IPS DF 4.7 (cell line): ENCODE measurements at regions not wholly inside any gene's neighbourhood (a gene's known extent, or its start where the extent isn't known, plus 50 kb on each side); places are given as distances from the start of the nearest gene placed in this dataset.
"Not testable (repeated sequence)": the region's sequence is repeated elsewhere in the genome, so short reads cannot be mapped to it uniquely, and the experiment has no call there.

Experiments used
- DNase-seq: peaks from one replicate; pipeline ENCODE4 v3.0.0-alpha.2; 2013; ENCODE audit warnings: low spot score; ENCODE audit errors: extremely low read depth

GRCh38 chr1:66424530-66424929 is 109.4 kb upstream of the SGIP1 start:
- not testable (repeated sequence) for DNase-seq

- no peak for DNase-seq
These were observed 107.6 kb upstream of the SGIP1 start for GRCh38 chr1:66426239-66426853.

- not testable (repeated sequence) for DNase-seq
These were observed 103.1 kb upstream of the SGIP1 start for GRCh38 chr1:66430815-66431214.

- DNase-seq: no peak
These were observed 102.0 kb upstream of the SGIP1 start for GRCh38 chr1:66431999-66432398.

- DNase-seq: no peak
These were observed 100.3 kb upstream of the SGIP1 start for GRCh38 chr1:66433611-66434010.

- DNase-seq: no peak
These were observed 99.9 kb upstream of the SGIP1 start for GRCh38 chr1:66434096-66434495.

- DNase-seq: no peak
These were observed 98.4 kb upstream of the SGIP1 start for GRCh38 chr1:66435541-66435940.

- no peak for DNase-seq
These were observed 97.4 kb upstream of the SGIP1 start for GRCh38 chr1:66436378-66437135.

GRCh38 chr1:66437136-66437401 is 96.9 kb upstream of the SGIP1 start:
- DNase-seq: no peak

GRCh38 chr1:66438062-66438461 is 95.9 kb upstream of the SGIP1 start:
- DNase-seq: no peak

- DNase-seq: no peak
These were observed 95.5 kb upstream of the SGIP1 start for GRCh38 chr1:66438501-66438900.

GRCh38 chr1:66439031-66439740 is 94.8 kb upstream of the SGIP1 start:
- no peak for DNase-seq

GRCh38 chr1:66443793-66444192 is 90.2 kb upstream of the SGIP1 start:
- DNase-seq: no peak

- DNase-seq: no peak
These were observed 89.3 kb upstream of the SGIP1 start for GRCh38 chr1:66444438-66445265.

GRCh38 chr1:66445492-66446181 is 88.3 kb upstream of the SGIP1 start:
- no peak for DNase-seq

GRCh38 chr1:66446261-66447001 is 87.5 kb upstream of the SGIP1 start:
- peak; percentile 58 for DNase-seq

- DNase-seq: no peak
These were observed 83.9 kb upstream of the SGIP1 start for GRCh38 chr1:66450043-66450514.

- DNase-seq: no peak
These were observed 83.1 kb upstream of the SGIP1 start for GRCh38 chr1:66450847-66451246.

- no peak for DNase-seq
These were observed 81.8 kb upstream of the SGIP1 start for GRCh38 chr1:66452162-66452561.

GRCh38 chr1:66452982-66453381 is 81.0 kb upstream of the SGIP1 start:
- DNase-seq: no peak
